HepG2 (cell line): ENCODE measurements at regions not wholly inside any gene's neighbourhood (a gene's known extent, or its start where the extent isn't known, plus 50 kb on each side); places are given as distances from the start of the nearest gene placed in this dataset.

ENCODE experiments used
- ATAC-seq: fragments of 200-7000 bp; cut with Tn5 transposase; 3 replicates; pipeline ENCODE4 v1.9.1; 2020; ENCODE audit warnings: mild to moderate bottlenecking, moderate library complexity
- BruUV-seq: library from RNA; stranded (reverse); fragments of 400-500 nt; replicated peaks from 2 replicates; lab custom pipeline; 2021; lab: Mats Ljungman, UMichigan
- CTCF ChIA-PET: fragments of 300-600 bp; formaldehyde crosslinking; extraction: SDS; loops from one replicate; lab custom pipeline; 2021; ENCODE audit warnings: low total read pairs, inconsistent platforms, low intra/inter-chr PET ratio; lab: Yijun Ruan, JAX
- POLR2A ChIA-PET: fragments of 350-600 bp; sonication (Branson Sonifier 250); formaldehyde crosslinking; loops from one replicate; lab custom pipeline; 2020; ENCODE audit warnings: antibody characterized with exemption, inconsistent platforms; lab: Yijun Ruan, JAX
- DNase-seq: peaks from one replicate; pipeline ENCODE4 v3.0.0-alpha.2; 2015; ENCODE audit warnings: low spot score
- FAIRE-seq: peaks from 3 replicates; lab custom pipeline; 2011; peaks lifted over from hg19 to GRCh38; lab: Jason Lieb, UNC
- H2AFZ ChIP-seq: one replicate; pipeline ENCODE4 v1.6.1; 2011; ENCODE audit warnings: low read length, inconsistent platforms
- H3K27ac ChIP-seq: fragments of 300-600 bp; 3 replicates; pipeline ENCODE4 v1.8.0; 2011; ENCODE audit warnings: mixed run types, mild to moderate bottlenecking, mixed read lengths, low read length, inconsistent platforms; ENCODE audit not compliant: insufficient read depth; ENCODE audit errors: extremely low read length
- H3K27me3 ChIP-seq, 2 experiments: fragments of 200-600 bp in 1 of 2; 2 replicates in 1 of 2; 3 replicates in 1 of 2; pipeline versions ENCODE4 v1.6.0 to v1.8.0; 2011; ENCODE audit warnings: low read length in 2 of 2, mild to moderate bottlenecking in 2 of 2, moderate library complexity in 2 of 2, inconsistent platforms in 1 of 2; ENCODE audit not compliant: insufficient read depth in 2 of 2, control insufficient read depth in 1 of 2
- H3K36me3 ChIP-seq, 2 experiments: fragments of 200-600 bp in 1 of 2; replicated peaks in 1 of 2; 2 replicates in 1 of 2; 3 replicates in 1 of 2; pipeline versions ENCODE4 v1.5.1 to v1.8.0; 2011; ENCODE audit warnings: low read length in 2 of 2, inconsistent platforms in 1 of 2; ENCODE audit not compliant: insufficient read depth in 2 of 2, control insufficient read depth in 1 of 2
- H3K4me1 ChIP-seq: 2 replicates; pipeline ENCODE4 v1.5.1; 2012; ENCODE audit warnings: low read length, inconsistent platforms; ENCODE audit not compliant: insufficient read depth
- H3K4me2 ChIP-seq: 2 replicates; pipeline ENCODE4 v1.6.0; 2011; ENCODE audit warnings: low read depth, low read length, inconsistent platforms
- H3K4me3 ChIP-seq, 3 experiments: fragments of 200-600 bp in 1 of 3; sonication (generic), shearing (Covaris generic) in 1 of 3; replicated peaks in 1 of 3; 2 replicates each; pipeline ENCODE4 v1.5.1; 2011 to 2016; ENCODE audit warnings: low read length in 3 of 3, inconsistent platforms in 2 of 3, low read depth in 2 of 3, mild to moderate bottlenecking in 2 of 3, control low read depth in 1 of 3, mixed read lengths in 1 of 3; ENCODE audit not compliant: insufficient read depth in 1 of 3
- H3K79me2 ChIP-seq: one replicate; pipeline ENCODE4 v1.6.1; 2011; ENCODE audit warnings: low read length, inconsistent platforms; ENCODE audit not compliant: insufficient read depth
- H3K9ac ChIP-seq: 2 replicates; pipeline ENCODE4 v1.6.0; 2011; ENCODE audit warnings: mild to moderate bottlenecking, low read depth, low read length, inconsistent platforms; ENCODE audit not compliant: insufficient read depth
- H3K9me3 ChIP-seq: 2 replicates; pipeline ENCODE4 v1.5.1; 2012; ENCODE audit warnings: mild to moderate bottlenecking, low read length
- H4K20me1 ChIP-seq: 2 replicates; pipeline ENCODE4 v1.6.0; 2011; ENCODE audit warnings: inconsistent platforms, mild to moderate bottlenecking, low read length, moderate library complexity; ENCODE audit not compliant: insufficient read depth
- KAT8 ChIP-seq: IDR thresholded peaks from 2 replicates; pipeline ENCODE4 v1.6.1; 2016; ENCODE audit warnings: missing genetic modification reagents, missing compliant biosample characterization
- KLF16 ChIP-seq, 2 experiments: sonication (generic) in 1 of 2; formaldehyde crosslinking in 1 of 2; IDR thresholded peaks; 2 replicates each; pipeline versions ENCODE4 v1.6.1 to v1.8.0; 2016 to 2023; ENCODE audit warnings: missing genetic modification reagents in 2 of 2, missing compliant biosample characterization in 1 of 2
- MYPOP ChIP-seq: sonication (generic); formaldehyde crosslinking; IDR thresholded peaks from 2 replicates; pipeline ENCODE4 v1.8.1; 2023; ENCODE audit warnings: mild to moderate bottlenecking, moderate library complexity, missing genetic modification reagents
- NFE2L1 ChIP-seq: sonication (generic); formaldehyde crosslinking; IDR thresholded peaks from 2 replicates; pipeline ENCODE4 v1.4.0; 2020; ENCODE audit warnings: missing genetic modification reagents, mild to moderate bottlenecking, borderline replicate concordance
- POLR2AphosphoS2 ChIP-seq: IDR thresholded peaks from 2 replicates; pipeline ENCODE4 v1.6.1; 2011; ENCODE audit warnings: low read depth, low read length, improper control_type of control experiment
- PRDM15 ChIP-seq: sonication (generic); formaldehyde crosslinking; IDR thresholded peaks from 2 replicates; pipeline ENCODE4 v1.4.0; 2020; ENCODE audit warnings: missing genetic modification reagents
- SOX13 ChIP-seq, 3 experiments: fragments of 450-650 bp in 1 of 3; sonication (generic) in 1 of 3; formaldehyde crosslinking in 1 of 3; IDR thresholded peaks in 2 of 3; conservative IDR thresholded peaks in 1 of 3; 2 replicates each; pipeline versions ENCODE4 v1.5.0 to v1.6.1; 2016 to 2020; ENCODE audit warnings: antibody characterized with exemption in 1 of 3, mild to moderate bottlenecking in 1 of 3, missing compliant biosample characterization in 1 of 3, missing genetic modification reagents in 1 of 3, moderate library complexity in 1 of 3
- ZNF281 ChIP-seq: sonication (generic); formaldehyde crosslinking; IDR thresholded peaks from 2 replicates; pipeline ENCODE4 v1.4.0; 2020; ENCODE audit warnings: missing genetic modification reagents, borderline replicate concordance
- ZNF605 ChIP-seq: sonication (generic); formaldehyde crosslinking; IDR thresholded peaks from 2 replicates; pipeline ENCODE4 v1.8.0; 2022; ENCODE audit warnings: mild to moderate bottlenecking, missing genetic modification reagents
- ZNF704 ChIP-seq: sonication (generic); formaldehyde crosslinking; IDR thresholded peaks from 2 replicates; pipeline ENCODE4 v1.8.1; 2023; ENCODE audit warnings: mild to moderate bottlenecking, inconsistent platforms, moderate library complexity, missing genetic modification reagents, borderline replicate concordance
- ZNF781 ChIP-seq: sonication (generic); formaldehyde crosslinking; IDR thresholded peaks from 2 replicates; pipeline ENCODE4 v1.5.1; 2020; ENCODE audit warnings: borderline replicate concordance, mild to moderate bottlenecking, missing genetic modification reagents; ENCODE audit errors: not compliant biosample characterization
- WGBS: methylation state at CpG from one replicate; pipeline ENCODE4 v1.1.6; 2017; ENCODE audit warnings: low lambda C conversion rate; 5-methylcytosine and 5-hydroxymethylcytosine counted together
- in situ Hi-C: cut with HindIII; loops from 2 replicates; pipeline ENCODE4 v1.10.0; 2017; ENCODE audit warnings: low pct_unique_long_range_greater_than_20kb; ENCODE audit not compliant: extremely low pct_ligation_motif_present
- intact Hi-C: fragments of 100-400 bp; cut with micrococcal nuclease; formaldehyde crosslinking; loops from one replicate; pipeline ENCODE4 v1.10.0; 2022; ENCODE audit not compliant: unreplicated experiment

GRCh38 chr18:40060562-40060961, 1894.5 kb upstream of the PIK3C3 start:
- H4K20me1 ChIP-seq, result no peaks in the 10 kb centered on the region
- no peak for DNase-seq
- H3K27me3 ChIP-seq, result no peaks in the 10 kb centered on the region
- H2AFZ ChIP-seq, result no peak overlapping the region
- no peaks in the 10 kb centered on the region for H3K9me3 ChIP-seq
- ChIA-PET CTCF (no interaction called here), POLR2A (no interaction called here)
- no peaks in the 10 kb centered on the region for H3K36me3 ChIP-seq
- no peak overlapping the region for H3K9ac ChIP-seq
- ATAC-seq, result no peak
- intact Hi-C loops (no loop called here), in situ Hi-C loops (no loop called here)
- 0% methylated on average over 1 of the region's 1 CpG for WGBS
- no peak overlapping the region for H3K4me2 ChIP-seq
- no peaks in the 10 kb centered on the region for H3K79me2 ChIP-seq
- no peak overlapping the region for H3K4me3 ChIP-seq
- no peak overlapping the region for H3K27ac ChIP-seq
- no peak for FAIRE-seq
- no peaks in the 10 kb centered on the region for H3K4me1 ChIP-seq
- no TSS peak for BruUV-seq
- TF ChIP-seq POLR2AphosphoS2 (no peak), MYPOP (CRISPR knock-in tag) (no peak), KLF16 (CRISPR knock-in tag; IDR thresholded peaks at IDR 0.05) (no peak), ZNF281 (CRISPR knock-in tag) (no peak), NFE2L1 (CRISPR knock-in tag) (no peak), KAT8 (CRISPR knock-in tag) (no peak), ZNF781 (no peak), ZNF704 (CRISPR knock-in tag) (no peak), PRDM15 (CRISPR knock-in tag) (no peak), ZNF605 (CRISPR knock-in tag) (no peak), SOX13 (IDR thresholded peaks at IDR 0.05) (no peak), SOX13 (CRISPR knock-in tag; conservative IDR thresholded peaks at IDR 0.05 in 1 of 2, IDR thresholded peaks at IDR 0.05 in 1 of 2) (no peak)
